ENCODE measurements at regions not wholly inside any gene's neighbourhood (a gene's known extent, or its start where the extent isn't known, plus 50 kb on each side); places are given as distances from the start of the nearest gene placed in this dataset.
A peak's percentile ranks its signal among the peaks of the same experiment; 100 is the strongest.

DNA sequence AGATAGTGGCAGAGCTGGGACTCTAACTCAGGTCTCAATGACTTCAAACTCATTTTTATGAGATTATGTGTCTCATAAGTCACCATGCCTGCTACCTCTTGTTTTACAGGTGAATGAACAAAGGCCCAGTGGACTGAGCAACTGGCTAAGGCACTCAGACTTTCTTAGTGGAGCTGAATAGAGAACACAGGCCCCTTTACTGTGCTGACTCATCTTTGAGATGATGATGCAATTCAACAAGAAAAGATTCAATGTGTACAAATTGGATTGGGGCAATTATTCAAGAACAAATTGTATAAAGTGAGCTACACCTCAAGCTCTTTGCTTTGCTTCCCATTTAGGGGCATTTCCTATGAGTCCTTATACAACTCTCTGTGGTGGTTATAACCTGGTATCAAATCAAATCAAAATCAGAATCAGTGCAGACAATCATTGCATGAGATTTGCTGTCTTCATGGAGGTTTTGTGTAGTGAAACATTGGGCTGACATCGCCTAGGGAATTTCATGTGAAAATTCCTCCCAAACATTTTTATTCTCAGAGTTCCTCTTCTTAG is 84.3 kb upstream of the PPP2R2B start:
- H4K20me1 ChIP-seq (ENCODE audit: insufficient read depth, low read length): no peaks in the 10 kb centered on the region
- H3K4me1 Mint-ChIP-seq (ENCODE audit: low read depth, unreplicated experiment): peaks cover 5% of the 10 kb centered on the region
- TF ChIP-seq EZH2 (IDR thresholded peaks at IDR 0.05; ENCODE audit: insufficient read depth, low read length): no peak
- TF ChIP-seq, protein P1, sequence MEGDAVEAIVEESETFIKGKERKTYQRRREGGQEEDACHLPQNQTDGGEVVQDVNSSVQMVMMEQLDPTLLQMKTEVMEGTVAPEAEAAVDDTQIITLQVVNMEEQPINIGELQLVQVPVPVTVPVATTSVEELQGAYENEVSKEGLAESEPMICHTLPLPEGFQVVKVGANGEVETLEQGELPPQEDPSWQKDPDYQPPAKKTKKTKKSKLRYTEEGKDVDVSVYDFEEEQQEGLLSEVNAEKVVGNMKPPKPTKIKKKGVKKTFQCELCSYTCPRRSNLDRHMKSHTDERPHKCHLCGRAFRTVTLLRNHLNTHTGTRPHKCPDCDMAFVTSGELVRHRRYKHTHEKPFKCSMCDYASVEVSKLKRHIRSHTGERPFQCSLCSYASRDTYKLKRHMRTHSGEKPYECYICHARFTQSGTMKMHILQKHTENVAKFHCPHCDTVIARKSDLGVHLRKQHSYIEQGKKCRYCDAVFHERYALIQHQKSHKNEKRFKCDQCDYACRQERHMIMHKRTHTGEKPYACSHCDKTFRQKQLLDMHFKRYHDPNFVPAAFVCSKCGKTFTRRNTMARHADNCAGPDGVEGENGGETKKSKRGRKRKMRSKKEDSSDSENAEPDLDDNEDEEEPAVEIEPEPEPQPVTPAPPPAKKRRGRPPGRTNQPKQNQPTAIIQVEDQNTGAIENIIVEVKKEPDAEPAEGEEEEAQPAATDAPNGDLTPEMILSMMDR (IDR thresholded peaks at IDR 0.05; ENCODE audit: insufficient read depth, low read depth, low read length): no peak
- H3K9me3 Mint-ChIP-seq (ENCODE audit: unreplicated experiment): no peaks in the 10 kb centered on the region
- peaks cover 4% of the 10 kb centered on the region for H3K27me3 Mint-ChIP-seq (ENCODE audit: low read depth, unreplicated experiment)
- no peaks in the 10 kb centered on the region for H3K27me3 ChIP-seq (ENCODE audit: insufficient read depth, low read length)
- no peak overlapping the region for H2AFZ ChIP-seq (ENCODE audit: low read depth, low read length)
- no peak overlapping the region for H3K4me3 Mint-ChIP-seq (ENCODE audit: unreplicated experiment)
- H3K79me2 ChIP-seq (ENCODE audit: insufficient read depth, low read length): no peaks in the 10 kb centered on the region
- no peak overlapping the region for H3K27ac ChIP-seq (ENCODE audit: low read depth, low read length)
- no peak overlapping the region for H3K4me3 ChIP-seq (ENCODE audit: insufficient read depth, low read depth, low read length)
- no peaks in the 10 kb centered on the region for H3K9me3 ChIP-seq (ENCODE audit: insufficient read depth, low read depth, low read length)
- H3K36me3 Mint-ChIP-seq (ENCODE audit: low read depth, unreplicated experiment): no peaks in the 10 kb centered on the region
- no peak overlapping the region for H3K4me2 ChIP-seq (ENCODE audit: low read length)
- FAIRE-seq (no peak), DNase-seq (ENCODE audit: low read depth) (peak; percentile 60)
- no peaks in the 10 kb centered on the region for H3K36me3 ChIP-seq (ENCODE audit: insufficient read depth, low read length)
- H3K4me1 ChIP-seq (ENCODE audit: insufficient read depth, low read length): no peaks in the 10 kb centered on the region
- no peak overlapping the region for H3K9ac ChIP-seq (ENCODE audit: low read length)
- peak overlapping the region; percentile 75 for H3K27ac Mint-ChIP-seq (ENCODE audit: unreplicated experiment)

DNA sequence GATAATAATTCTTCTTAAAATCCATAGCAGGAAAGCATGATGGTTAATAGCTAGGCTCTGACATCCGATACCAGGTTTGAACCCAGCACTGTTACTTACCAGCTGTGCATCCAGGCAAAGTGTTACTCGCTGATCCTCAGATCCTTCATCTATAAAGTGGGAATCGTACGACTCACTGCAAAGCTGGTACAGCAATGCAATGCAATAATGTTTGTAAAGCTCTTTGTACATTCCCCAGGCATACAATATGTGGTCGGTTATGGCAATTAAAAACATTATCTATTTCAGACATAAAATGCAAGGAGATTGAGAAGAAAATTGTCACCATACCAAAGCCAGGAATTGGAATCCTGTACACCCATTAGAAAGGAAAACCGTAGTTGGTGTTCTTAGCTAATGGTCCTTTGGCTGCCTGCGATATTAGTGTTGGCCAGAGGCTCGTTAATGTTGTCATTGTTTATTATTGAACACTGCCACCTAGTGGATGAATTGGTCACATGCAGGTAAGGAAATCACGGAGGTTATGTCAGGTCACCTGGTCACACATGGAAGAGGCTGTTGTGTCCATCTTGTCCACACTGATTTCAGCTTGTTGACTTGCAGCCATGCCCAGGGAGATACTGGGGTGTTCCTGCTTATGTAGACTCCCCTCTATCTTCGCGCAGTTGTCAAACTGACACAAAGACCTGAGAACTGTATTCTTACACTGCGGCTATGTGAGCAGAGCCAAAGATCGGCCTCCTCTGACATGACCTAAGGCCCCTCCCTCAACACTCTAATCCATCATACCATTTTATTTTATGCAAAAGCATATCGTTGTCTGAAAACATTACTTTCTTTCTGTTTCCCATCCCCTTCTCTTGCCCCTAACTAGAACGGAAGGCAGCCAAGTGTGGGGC is 87.5 kb upstream of the PPP2R2B start:
- no peak overlapping the region for H2AFZ ChIP-seq (ENCODE audit: low read depth, low read length)
- H3K36me3 ChIP-seq (ENCODE audit: insufficient read depth, low read length): no peaks in the 10 kb centered on the region
- Mint-ChIP-seq H3K4me3 (ENCODE audit: unreplicated experiment) (no peak overlapping the region), H3K36me3 (ENCODE audit: low read depth, unreplicated experiment) (no peaks in the 10 kb centered on the region), H3K27me3 (ENCODE audit: low read depth, unreplicated experiment) (peaks cover 3% of the 10 kb centered on the region), H3K27ac (ENCODE audit: unreplicated experiment) (no peak overlapping the region), H3K9me3 (ENCODE audit: unreplicated experiment) (no peaks in the 10 kb centered on the region), H3K4me1 (ENCODE audit: low read depth, unreplicated experiment) (peaks cover 5% of the 10 kb centered on the region)
- TF ChIP-seq EZH2 (IDR thresholded peaks at IDR 0.05; ENCODE audit: insufficient read depth, low read length): no peak
- TF ChIP-seq, protein P1 (IDR thresholded peaks at IDR 0.05; ENCODE audit: insufficient read depth, low read depth, low read length): peak; percentile 90
- no peaks in the 10 kb centered on the region for H4K20me1 ChIP-seq (ENCODE audit: insufficient read depth, low read length)
- FAIRE-seq (peak; percentile 93), DNase-seq (ENCODE audit: low read depth) (peak; percentile 42)
- no peak overlapping the region for H3K4me2 ChIP-seq (ENCODE audit: low read length)
- H3K27me3 ChIP-seq (ENCODE audit: insufficient read depth, low read length): no peaks in the 10 kb centered on the region
- H3K79me2 ChIP-seq (ENCODE audit: insufficient read depth, low read length): no peaks in the 10 kb centered on the region
- H3K9me3 ChIP-seq (ENCODE audit: insufficient read depth, low read depth, low read length): no peaks in the 10 kb centered on the region
- H3K9ac ChIP-seq (ENCODE audit: low read length): no peak overlapping the region
- H3K4me3 ChIP-seq (ENCODE audit: insufficient read depth, low read depth, low read length): no peak overlapping the region
- H3K27ac ChIP-seq (ENCODE audit: low read depth, low read length): no peak overlapping the region
- no peaks in the 10 kb centered on the region for H3K4me1 ChIP-seq (ENCODE audit: insufficient read depth, low read length)

DNA sequence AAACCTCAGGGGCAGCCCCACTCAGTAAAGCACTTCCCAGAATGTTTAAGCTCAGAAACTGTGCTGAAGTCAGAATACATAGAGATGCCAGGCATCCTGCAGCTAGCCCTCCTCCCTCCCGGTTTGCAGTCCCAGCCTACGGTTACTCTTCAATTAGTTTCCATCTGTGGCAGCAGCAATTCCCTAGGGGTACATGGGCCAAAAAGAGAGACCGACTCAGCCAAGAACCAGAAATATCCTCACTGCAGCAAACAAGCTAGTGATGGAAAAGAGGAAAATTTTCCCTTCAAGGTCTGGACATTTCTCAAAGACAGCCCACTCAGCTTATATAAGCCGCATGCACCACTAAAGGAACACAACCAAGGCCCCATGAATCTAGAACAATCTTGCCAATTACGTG is 89.1 kb upstream of the PPP2R2B start:
- Histone ChIP-seq H3K27me3 (ENCODE audit: insufficient read depth, low read length) (no peaks in the 10 kb centered on the region), H3K36me3 (ENCODE audit: insufficient read depth, low read length) (no peaks in the 10 kb centered on the region), H3K9ac (ENCODE audit: low read length) (no peak overlapping the region), H2AFZ (ENCODE audit: low read depth, low read length) (no peak overlapping the region), H3K9me3 (ENCODE audit: insufficient read depth, low read depth, low read length) (no peaks in the 10 kb centered on the region), H3K4me3 (ENCODE audit: insufficient read depth, low read depth, low read length) (no peak overlapping the region), H3K4me1 (ENCODE audit: insufficient read depth, low read length) (no peaks in the 10 kb centered on the region), H3K27ac (ENCODE audit: low read depth, low read length) (no peak overlapping the region), H3K4me2 (ENCODE audit: low read length) (no peak overlapping the region), H3K79me2 (ENCODE audit: insufficient read depth, low read length) (no peaks in the 10 kb centered on the region), H4K20me1 (ENCODE audit: insufficient read depth, low read length) (no peaks in the 10 kb centered on the region)
- no peak overlapping the region for H3K27ac Mint-ChIP-seq (ENCODE audit: unreplicated experiment)
- H3K9me3 Mint-ChIP-seq (ENCODE audit: unreplicated experiment): no peaks in the 10 kb centered on the region
- H3K4me1 Mint-ChIP-seq (ENCODE audit: low read depth, unreplicated experiment): peaks cover 5% of the 10 kb centered on the region
- peaks cover 3% of the 10 kb centered on the region for H3K27me3 Mint-ChIP-seq (ENCODE audit: low read depth, unreplicated experiment)
- DNase-seq (ENCODE audit: low read depth): no peak
- FAIRE-seq: no peak
- H3K36me3 Mint-ChIP-seq (ENCODE audit: low read depth, unreplicated experiment): no peaks in the 10 kb centered on the region
- no peak for TF ChIP-seq EZH2 (IDR thresholded peaks at IDR 0.05; ENCODE audit: insufficient read depth, low read length)
- TF ChIP-seq, protein P1 (IDR thresholded peaks at IDR 0.05; ENCODE audit: insufficient read depth, low read depth, low read length): no peak
- no peak overlapping the region for H3K4me3 Mint-ChIP-seq (ENCODE audit: unreplicated experiment)

Measured in astrocyte (in vitro differentiated cells and primary cell).